Testis (tissue), 2 donors: ENCODE measurements at regions not wholly inside any gene's neighbourhood (a gene's known extent, or its start where the extent isn't known, plus 50 kb on each side); places are given as distances from the start of the nearest gene placed in this dataset.

Experiments
- DNase-seq: peaks from one replicate; pipeline ENCODE4 v3.0.0-alpha.2; 2019
- H3K27ac ChIP-seq, 2 donors: fragments of 200-600 bp; sonication (generic); one replicate each; pipeline ENCODE4 v1.5.1; 2019
- H3K27me3 ChIP-seq: fragments of 200-600 bp; sonication (generic); one replicate; pipeline ENCODE4 v1.5.1; 2019
- H3K36me3 ChIP-seq: fragments of 200-600 bp; sonication (generic); one replicate; pipeline ENCODE4 v1.5.1; 2017; ENCODE audit warnings: low read depth; ENCODE audit errors: missing control alignments
- H3K4me1 ChIP-seq: fragments of 200-600 bp; sonication (generic); one replicate; pipeline ENCODE4 v1.5.1; 2019
- H3K4me3 ChIP-seq, 2 donors: fragments of 200-600 bp; sonication (generic); one replicate each; pipeline ENCODE4 v1.5.1; 2017 to 2019
- H3K9me3 ChIP-seq: fragments of 200-600 bp; sonication (generic); one replicate; pipeline ENCODE4 v1.5.1; 2017
- CTCF ChIP-seq, 3 experiments: fragments of 450-650 bp in 2 of 3; fragments of 200-600 bp in 1 of 3; sonication (generic) in 1 of 3; IDR thresholded peaks; one replicate each; pipeline ENCODE4 v1.5.1; 2016 to 2019; ENCODE audit warnings: antibody characterized with exemption in 3 of 3, mild to moderate bottlenecking in 2 of 3, moderate library complexity in 1 of 3
- POLR2A ChIP-seq: fragments of 450-650 bp; IDR thresholded peaks from one replicate; pipeline ENCODE4 v1.6.1; 2017; ENCODE audit warnings: antibody characterized with exemption, mild to moderate bottlenecking, moderate library complexity
- WGBS, 2 donors: methylation state at CpG; one replicate each; pipeline ENCODE4 v1.1.5; 2018; 5-methylcytosine and 5-hydroxymethylcytosine counted together
- intact Hi-C: fragments of 100-400 bp; cut with DNase I; formaldehyde crosslinking; loops from one replicate; pipeline ENCODE4 v1.15.1; 2023; ENCODE audit warnings: low total_unique reads

DNA sequence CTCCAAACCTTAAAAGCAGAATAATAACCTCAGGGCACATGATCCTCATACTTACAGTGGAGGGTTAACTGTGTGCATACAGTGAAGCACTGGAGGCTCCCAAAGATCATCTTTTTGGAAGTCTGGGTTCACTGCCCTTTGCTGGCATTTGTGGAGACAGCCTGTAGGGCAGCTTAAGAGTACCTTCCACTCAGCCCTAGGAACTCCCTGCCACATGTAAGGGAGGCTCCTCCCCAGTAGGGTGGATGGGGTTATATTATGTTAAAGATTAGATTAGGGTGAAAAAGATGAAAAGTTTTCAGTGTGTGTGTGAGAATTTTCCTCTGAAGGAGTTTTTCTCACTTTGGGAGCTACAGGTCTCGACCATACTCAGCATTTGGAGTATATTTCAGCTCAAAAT lies 388.4 kb downstream of the RAB28 start:
- no peaks in the 10 kb centered on the region for H3K36me3 ChIP-seq
- no peak overlapping the region for H3K27ac ChIP-seq
- intact Hi-C loops: no loop called here
- WGBS, 2 donors: 81 to 93% methylated on average over 1 of the region's 1 CpG
- H3K27me3 ChIP-seq: no peaks in the 10 kb centered on the region
- H3K4me3 ChIP-seq: no peak overlapping the region
- DNase-seq: no peak
- H3K4me1 ChIP-seq: no peaks in the 10 kb centered on the region
- TF ChIP-seq POLR2A (no peak), CTCF (IDR thresholded peaks at IDR 0.05) (no peak)
- no peaks in the 10 kb centered on the region for H3K9me3 ChIP-seq

DNA sequence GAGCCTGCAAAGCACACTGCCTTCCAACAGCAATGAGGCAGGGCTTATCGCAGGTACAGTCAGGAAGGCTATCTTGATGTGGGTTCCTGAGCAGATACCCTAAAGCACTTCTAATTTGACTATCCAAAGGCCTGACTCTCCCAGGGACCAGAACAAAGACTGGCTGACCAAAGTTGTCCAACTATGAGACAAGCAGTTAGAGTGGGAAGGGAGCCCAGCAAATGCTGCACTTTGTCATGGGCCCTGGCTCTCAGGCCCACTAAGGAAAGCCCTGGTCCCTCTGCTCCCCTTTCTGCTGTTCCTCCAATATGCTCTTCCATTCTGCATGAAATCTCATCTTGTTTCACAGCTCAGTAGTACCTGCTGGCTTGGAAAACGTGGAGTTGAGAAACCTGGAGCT lies 391.0 kb downstream of the RAB28 start:
- Histone ChIP-seq H3K4me1 (no peaks in the 10 kb centered on the region), H3K27ac (no peak overlapping the region), H3K4me3 (no peak overlapping the region), H3K36me3 (no peaks in the 10 kb centered on the region), H3K9me3 (no peaks in the 10 kb centered on the region), H3K27me3 (no peaks in the 10 kb centered on the region)
- intact Hi-C loops: no loop called here
- 85 to 94% methylated on average over 2 of the region's 2 CpGs for WGBS, 2 donors
- TF ChIP-seq POLR2A (no peak), CTCF (IDR thresholded peaks at IDR 0.05) (no peak)
- DNase-seq: no peak

GRCh38 chr4:13092702-13093101 lies 391.4 kb downstream of the RAB28 start:
- Histone ChIP-seq H3K27ac (no peak overlapping the region), H3K4me3 (no peak overlapping the region), H3K36me3 (no peaks in the 10 kb centered on the region), H3K4me1 (no peaks in the 10 kb centered on the region), H3K27me3 (no peaks in the 10 kb centered on the region), H3K9me3 (no peaks in the 10 kb centered on the region)
- DNase-seq: no peak
- no peak for TF ChIP-seq POLR2A
- TF ChIP-seq CTCF (IDR thresholded peaks at IDR 0.05): no peak
- 59 to 60% methylated on average over 1 of the region's 1 CpG for WGBS, 2 donors
- intact Hi-C loops: no loop called here

- H3K27me3 ChIP-seq: no peaks in the 10 kb centered on the region
- no peak for DNase-seq
- H3K27ac ChIP-seq: no peak overlapping the region
- intact Hi-C loops: no loop called here
- H3K4me3 ChIP-seq: no peak overlapping the region
- H3K36me3 ChIP-seq: no peaks in the 10 kb centered on the region
- H3K4me1 ChIP-seq: no peaks in the 10 kb centered on the region
- H3K9me3 ChIP-seq: no peaks in the 10 kb centered on the region
- no peak for TF ChIP-seq POLR2A
- TF ChIP-seq CTCF (IDR thresholded peaks at IDR 0.05): no peak
These were observed 394.5 kb downstream of the RAB28 start for GRCh38 chr4:13089659-13089998.

DNA sequence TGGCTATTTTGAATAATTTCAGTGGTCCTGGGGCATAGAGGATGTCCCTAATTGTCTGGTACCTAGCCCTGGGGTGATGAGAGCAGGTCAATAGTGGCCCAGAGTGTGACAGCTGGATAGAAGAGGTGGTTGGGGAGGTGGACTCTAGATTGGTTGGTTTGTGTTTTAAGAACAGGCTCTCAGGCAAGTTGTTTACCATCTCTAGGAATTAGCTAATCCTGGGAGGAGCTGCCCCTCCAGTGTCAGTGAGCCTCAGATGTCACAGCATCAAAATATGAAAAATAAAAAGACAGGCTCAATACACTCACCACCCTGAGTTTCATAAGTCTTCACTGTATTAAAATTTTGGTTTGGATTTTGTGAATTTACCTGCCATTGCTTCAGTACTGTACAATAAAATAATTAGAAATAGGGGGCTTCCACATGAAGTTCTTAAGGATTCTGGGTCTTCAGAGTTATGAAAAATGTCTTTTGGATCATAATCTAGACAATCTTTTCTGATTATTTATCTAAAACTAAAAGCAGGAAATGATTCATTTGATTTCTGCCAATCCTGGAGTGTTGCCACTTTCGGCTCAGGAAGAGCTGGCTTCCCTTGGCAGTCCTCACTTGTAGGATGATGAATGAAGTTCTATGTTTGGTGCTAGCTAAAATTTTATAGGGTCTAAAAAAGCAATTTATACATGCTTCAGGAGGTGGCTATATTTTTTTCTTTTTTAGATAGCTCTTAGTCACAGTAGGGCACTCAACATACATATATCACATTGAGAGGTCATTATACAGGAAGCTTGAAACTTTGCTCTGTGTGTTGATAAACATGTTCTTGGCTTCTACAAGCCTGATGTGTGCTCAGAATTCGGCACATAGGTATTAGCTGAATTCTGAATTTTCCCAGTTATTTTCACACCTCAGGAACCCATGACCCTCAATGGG lies 395.1 kb downstream of the RAB28 start:
- Histone ChIP-seq H3K27me3 (no peaks in the 10 kb centered on the region), H3K27ac (no peak overlapping the region), H3K4me3 (no peak overlapping the region), H3K36me3 (no peaks in the 10 kb centered on the region), H3K9me3 (no peaks in the 10 kb centered on the region), H3K4me1 (no peaks in the 10 kb centered on the region)
- intact Hi-C loops: no loop called here
- TF ChIP-seq POLR2A: no peak
- no peak for TF ChIP-seq CTCF (IDR thresholded peaks at IDR 0.05)
- 78% methylated on average over 2 of the region's 2 CpGs for WGBS, 2 donors
- DNase-seq: no peak
